ENCODE measurements at regions not wholly inside any gene's neighbourhood (a gene's known extent, or its start where the extent isn't known, plus 50 kb on each side); places are given as distances from the start of the nearest gene placed in this dataset.
"Not testable (repeated sequence)": the region's sequence is repeated elsewhere in the genome, so short reads cannot be mapped to it uniquely, and the experiment has no call there.

GRCh38 chr9:81430727-81431126 lies 258.6 kb downstream of the TLE1 start:
- DNase-seq (ENCODE audit: low spot score) = no peak

DNA sequence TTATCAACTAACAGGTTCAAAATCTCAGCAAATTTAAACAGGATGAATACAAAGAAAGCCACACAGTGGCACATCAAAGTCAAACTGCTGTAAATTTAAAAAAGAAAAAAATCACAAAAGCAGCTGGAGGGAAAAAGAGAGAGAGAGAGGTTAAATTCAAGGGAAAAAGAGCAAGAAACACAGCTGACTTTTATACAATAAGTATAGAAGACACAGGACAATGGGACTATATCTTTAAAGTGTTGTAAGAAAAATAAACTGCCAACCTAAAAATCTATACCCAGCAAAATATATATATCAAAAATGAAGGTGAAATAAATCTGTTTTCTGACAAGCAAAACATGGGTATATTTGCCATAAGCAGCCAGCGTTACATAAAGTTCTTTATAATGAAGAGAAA lies 261.5 kb downstream of the TLE1 start:
- DNase-seq (ENCODE audit: low spot score) = no peak

DNA sequence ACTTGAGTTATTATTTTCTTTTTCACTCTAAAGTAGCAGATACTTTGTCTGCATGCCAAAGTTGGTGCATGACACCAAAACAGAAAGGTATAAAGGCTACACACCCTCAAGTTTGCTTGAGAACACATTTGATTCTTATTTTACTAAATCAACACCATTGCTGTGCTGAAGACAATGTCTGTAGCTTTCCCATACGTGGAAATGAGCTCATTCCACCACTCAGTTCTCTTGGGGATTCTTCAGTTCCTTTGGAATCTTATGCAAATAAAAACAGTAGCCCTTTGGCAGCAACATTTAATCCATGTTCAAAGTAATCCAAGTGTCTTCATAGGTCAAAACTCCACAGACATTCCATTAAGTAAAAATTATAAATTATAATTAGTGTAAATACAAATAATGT lies 264.9 kb downstream of the TLE1 start:
- no peak for DNase-seq (ENCODE audit: low spot score)

- no peak for DNase-seq (ENCODE audit: low spot score)
Measured at GRCh38 chr9:81423589-81424326, 265.6 kb downstream of the TLE1 start.

GRCh38 chr9:81421090-81421489 lies 268.3 kb downstream of the TLE1 start:
- not testable (repeated sequence) for DNase-seq (ENCODE audit: low spot score)

DNA sequence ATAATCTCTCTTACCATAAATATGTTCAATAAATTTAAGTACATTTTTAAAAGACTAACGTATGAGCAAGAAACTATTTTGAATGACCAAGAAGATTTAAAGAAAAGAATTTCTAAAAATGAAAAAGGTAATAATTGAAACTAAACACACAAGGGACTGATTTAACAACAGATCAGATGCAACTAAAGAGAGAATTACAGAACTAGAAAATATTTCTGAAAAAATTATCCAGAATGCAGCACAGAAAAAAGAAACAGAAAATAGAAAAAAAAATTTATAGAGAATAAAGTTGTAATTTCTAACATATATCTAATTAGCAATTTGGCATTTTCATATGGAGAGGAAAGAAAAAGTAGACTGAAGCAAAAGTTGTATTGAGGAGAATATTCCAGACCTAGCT lies 269.3 kb downstream of the TLE1 start:
- no peak for DNase-seq (ENCODE audit: low spot score)

DNA sequence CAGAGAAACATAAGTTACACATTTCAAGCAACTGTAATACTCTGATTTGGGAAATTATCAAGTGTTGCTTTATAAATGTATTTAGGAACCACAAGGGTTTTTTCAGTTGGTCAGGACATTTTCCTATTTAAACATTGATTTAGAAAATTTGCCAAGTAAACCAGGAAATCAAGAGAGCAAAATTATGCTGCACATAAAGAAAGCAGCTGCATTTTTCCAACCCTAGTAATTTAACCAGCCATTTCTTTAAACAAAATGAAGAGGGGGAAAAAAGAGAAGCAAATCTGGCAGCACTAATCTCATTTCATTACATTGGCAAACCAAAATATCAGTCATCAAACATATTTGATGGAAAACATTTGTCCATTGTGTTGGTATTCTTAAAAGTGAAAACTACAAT lies 271.4 kb downstream of the TLE1 start:
- no peak for DNase-seq (ENCODE audit: low spot score)

DNA sequence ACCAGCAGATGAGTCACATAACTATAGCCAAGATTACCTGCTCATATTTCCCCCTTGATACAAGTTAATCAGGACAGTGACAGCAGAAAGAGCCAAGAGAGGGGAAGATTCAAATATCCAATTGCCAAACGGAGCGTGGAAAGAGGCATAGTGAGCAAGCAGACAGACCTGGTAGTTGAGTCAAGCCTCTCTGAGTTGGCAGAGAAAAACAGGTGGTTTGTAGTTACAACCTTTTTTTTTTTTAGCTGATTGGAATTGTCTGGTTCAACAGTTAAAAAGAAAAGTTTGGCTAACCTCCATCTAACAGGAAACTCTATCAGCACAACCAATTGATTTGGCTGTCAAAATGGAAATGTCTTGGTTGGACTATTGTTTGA lies 272.1 kb downstream of the TLE1 start:
- no peak for DNase-seq (ENCODE audit: low spot score)

GRCh38 chr9:81416476-81417298 lies 272.7 kb downstream of the TLE1 start:
- no peak for DNase-seq (ENCODE audit: low spot score)

DNA sequence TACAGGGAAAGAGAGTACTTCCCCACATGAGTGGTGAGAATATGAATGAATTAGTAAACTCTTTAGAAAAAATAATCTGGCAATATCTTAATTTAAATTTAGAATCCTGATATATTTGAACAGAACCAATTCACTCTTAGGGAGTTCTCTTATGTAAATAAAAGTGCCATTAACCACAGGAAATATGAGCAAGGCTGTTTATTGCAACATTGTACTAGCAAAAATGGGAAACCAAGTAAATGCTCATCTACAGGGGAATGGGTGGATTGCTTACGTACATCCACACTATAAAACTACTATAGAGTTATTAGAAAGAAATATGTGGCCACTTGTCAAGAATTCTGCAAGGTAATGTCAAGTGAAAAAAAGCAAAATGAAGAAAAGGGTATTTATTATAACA lies 274.5 kb downstream of the TLE1 start:
- no peak for DNase-seq (ENCODE audit: low spot score)

- DNase-seq (ENCODE audit: low spot score) = no peak
Measured at GRCh38 chr9:81411961-81412360, 277.4 kb downstream of the TLE1 start.

DNA sequence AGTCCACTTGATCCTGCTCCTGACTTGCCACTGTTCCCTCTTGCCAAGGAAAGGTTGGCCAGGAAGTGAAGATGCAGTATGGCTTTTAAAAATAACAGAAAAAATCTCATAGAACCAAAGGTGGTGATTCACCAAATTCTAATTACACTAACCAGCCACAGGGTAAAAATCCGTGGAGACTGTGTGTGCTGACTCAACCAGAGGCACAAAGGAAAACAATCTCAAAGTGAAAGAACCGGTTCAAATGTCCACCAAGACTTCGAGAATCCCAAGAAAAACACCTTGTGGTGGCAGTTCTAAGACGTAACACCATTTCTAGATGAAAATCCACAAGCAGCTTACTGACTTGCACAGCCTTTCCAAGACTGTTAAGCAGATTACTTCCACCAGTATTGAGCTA lies 279.1 kb downstream of the TLE1 start:
- DNase-seq (ENCODE audit: low spot score) = no peak

- DNase-seq (ENCODE audit: low spot score) = no peak
Measured at GRCh38 chr9:81408951-81409350, 280.4 kb downstream of the TLE1 start.

DNA sequence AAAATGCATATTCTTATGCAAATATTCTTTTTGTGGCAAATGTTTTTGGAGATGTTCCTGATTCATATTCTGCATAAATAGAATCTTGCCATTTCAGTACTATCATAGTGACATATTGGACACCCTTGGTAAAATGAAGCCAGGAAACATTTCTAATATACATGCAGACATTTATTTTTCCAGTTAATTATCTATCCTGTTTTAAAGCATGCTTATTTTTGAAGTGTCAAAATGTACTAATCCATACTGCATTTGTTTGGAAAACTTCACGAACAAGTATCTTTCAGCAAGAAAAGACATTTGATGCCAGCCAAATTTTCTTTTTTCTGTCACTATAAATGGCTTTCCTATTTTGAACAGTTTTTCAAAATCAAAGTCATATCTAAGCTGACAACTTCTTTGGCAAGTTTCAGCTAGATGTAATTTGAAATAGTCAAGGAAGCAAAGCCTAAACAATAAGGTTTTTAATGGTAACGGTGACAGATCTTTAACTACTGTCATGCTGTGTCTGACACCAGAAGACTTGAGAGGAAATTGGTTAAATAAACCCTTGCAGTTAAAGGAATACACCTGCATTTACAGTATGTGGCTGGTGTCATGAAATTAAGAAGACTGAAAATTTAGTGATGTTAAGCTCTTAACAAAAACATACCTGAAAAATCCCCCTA lies 284.3 kb downstream of the TLE1 start:
- DNase-seq (ENCODE audit: low spot score) = no peak

DNA sequence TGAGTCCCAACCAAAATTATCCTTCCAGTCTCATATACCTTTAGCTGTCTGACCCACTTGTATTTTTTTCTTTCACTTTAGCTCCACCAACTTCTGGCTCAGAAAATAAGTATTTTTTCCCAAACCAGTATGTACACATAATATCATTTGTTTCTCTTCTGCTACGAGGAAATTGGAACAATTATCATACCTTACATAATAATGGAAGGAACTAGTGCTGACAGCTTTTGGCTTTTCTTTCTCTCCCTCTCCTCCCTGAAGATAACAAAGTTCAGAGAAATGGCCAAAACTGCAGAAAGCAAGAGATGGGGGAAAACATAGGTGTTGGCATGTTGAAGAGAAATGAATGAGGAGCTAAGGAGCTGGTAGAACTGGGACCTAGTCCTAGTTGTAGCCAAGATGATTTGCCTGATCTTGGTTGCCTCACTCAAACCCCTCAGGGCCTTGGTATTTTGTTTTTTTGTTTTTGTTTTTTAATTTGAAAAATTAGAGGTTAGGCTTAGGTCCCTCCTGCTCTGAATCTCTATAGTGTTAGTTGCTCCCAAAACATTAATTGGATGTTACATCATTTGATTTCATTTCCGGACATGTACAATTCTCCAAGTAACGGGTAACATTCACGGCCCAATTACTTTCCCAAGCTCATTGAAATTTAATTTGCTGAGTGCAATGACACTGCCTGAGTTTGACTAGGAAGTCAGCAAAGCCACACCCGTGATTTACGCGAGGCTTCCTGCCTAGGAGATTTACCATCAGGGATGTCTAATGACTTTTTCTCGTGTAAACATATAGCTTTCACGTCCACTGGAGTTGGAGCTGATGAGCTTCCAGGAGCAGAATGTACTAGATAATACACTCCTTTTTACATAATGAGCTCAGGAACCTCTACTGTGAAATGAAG lies 291.6 kb downstream of the TLE1 start:
- DNase-seq (ENCODE audit: low spot score) = no peak

GRCh38 chr9:81396528-81396927 lies 292.8 kb downstream of the TLE1 start:
- DNase-seq (ENCODE audit: low spot score) = no peak

GRCh38 chr9:81395676-81396054 lies 293.7 kb downstream of the TLE1 start:
- DNase-seq (ENCODE audit: low spot score) = no peak

DNA sequence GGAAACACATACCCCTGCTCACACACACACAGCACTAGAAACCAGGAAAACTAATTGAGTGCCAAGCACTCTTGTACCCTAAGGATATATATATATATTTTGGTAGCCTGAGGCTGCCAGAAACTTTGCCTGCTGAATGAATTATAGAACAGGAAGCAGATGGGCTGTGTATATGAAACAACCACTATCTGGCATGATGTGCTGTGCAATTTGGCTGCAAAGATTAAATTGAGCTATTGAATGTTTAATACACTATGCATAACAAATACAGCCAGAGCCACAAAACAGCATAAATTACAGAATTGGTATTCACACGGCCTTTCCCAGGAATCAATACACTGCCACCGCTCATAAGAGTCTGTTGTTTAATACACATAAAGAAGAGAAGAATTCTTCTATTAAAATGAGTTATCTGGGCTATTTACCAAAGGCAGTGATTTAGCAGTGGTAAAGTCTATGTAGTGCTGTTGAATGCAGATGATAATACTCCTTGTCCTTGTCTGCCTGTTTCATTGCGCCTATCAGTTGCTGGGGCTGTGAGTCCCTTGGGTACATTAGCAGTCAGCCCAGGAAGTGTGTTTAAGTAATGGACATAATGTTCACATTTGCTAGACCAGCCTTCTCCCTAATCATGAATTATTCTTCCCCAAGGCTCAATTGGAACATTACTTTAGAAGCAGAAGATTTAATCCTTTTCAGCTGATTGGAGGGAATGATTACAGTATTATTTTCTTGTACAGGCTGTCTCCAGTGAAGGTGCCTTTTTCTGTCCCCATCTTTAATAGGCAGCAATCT lies 294.3 kb downstream of the TLE1 start:
- DNase-seq (ENCODE audit: low spot score) = no peak

DNA sequence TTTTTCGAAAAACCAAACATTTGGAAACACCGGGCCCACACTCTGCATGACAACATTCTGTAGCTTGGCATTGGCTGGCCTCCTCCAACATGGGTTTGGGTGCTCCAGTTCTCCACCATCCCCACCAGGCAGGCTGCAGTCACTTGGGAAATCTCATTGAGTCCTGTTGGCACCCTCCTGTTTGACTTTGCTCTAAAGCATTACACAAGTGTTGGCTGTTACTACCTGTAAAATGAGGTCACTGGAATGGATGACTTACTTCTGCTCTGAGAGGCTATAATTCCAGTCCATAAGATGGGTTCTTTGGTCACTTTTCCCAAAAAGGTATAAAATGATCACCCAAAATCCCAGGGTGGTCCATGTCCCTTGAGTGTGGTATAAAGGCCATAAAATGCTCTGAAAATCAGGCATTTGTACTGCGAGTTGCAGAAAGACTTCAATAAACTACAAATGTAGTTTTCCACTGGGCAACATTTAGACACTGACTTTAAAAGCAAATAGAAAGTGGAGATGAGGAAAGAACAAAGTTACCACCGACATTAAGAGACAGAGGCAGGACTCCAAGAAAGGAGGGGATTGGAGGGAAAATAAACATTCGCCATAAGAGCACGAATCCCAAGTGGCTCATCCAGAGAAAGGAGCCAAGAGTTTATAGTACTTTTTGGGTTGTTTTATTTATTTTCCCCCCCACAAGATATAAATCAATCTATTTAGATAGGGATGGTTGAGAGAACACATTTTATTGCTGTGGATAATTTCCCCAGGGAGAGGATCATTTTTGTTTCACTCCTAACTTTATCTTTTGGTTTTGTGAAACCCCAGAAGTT lies 295.1 kb downstream of the TLE1 start:
- no peak for DNase-seq (ENCODE audit: low spot score)

- no peak for DNase-seq (ENCODE audit: low spot score)
Measured at GRCh38 chr9:81391457-81391825, 297.9 kb downstream of the TLE1 start.
